Gastrocnemius medialis (tissue), 4 donors: ENCODE measurements at regions not wholly inside any gene's neighbourhood (a gene's known extent, or its start where the extent isn't known, plus 50 kb on each side); places are given as distances from the start of the nearest gene placed in this dataset.

ENCODE experiments used
- ATAC-seq, 2 donors: fragments of 150-250 bp; one replicate each; pipeline ENCODE4 v1.9.1; 2016
- DNase-seq, 2 donors: peaks; one replicate each; pipeline ENCODE4 v3.0.0-alpha.2; 2019
- H3K27ac ChIP-seq, 4 donors: fragments of 200-600 bp; sonication (generic); 1 replicate in 1 of 4; 2 replicates in 3 of 4; pipeline ENCODE4 v1.5.1; 2016 to 2018; ENCODE audit warnings: mild to moderate bottlenecking in 2 of 4, moderate library complexity in 1 of 4
- H3K27me3 ChIP-seq, 3 donors: fragments of 200-600 bp; sonication (generic) in 2 of 3; 1 replicate in 1 of 3; 2 replicates in 2 of 3; pipeline versions ENCODE4 v1.5.1 to v1.6.0; 2016 to 2019; ENCODE audit warnings: mild to moderate bottlenecking in 1 of 3, moderate library complexity in 1 of 3
- H3K36me3 ChIP-seq, 2 donors: fragments of 200-600 bp; sonication (generic) in 1 of 2; one replicate each; pipeline ENCODE4 v1.5.1; 2017 to 2018
- H3K4me1 ChIP-seq, 2 donors: fragments of 200-600 bp; sonication (generic) in 1 of 2; one replicate each; pipeline ENCODE4 v1.5.1; 2016 to 2017; ENCODE audit warnings: mild to moderate bottlenecking in 2 of 2
- H3K4me3 ChIP-seq, 4 donors: fragments of 200-600 bp; sonication (generic) in 3 of 4; 1 replicate in 1 of 4; 2 replicates in 3 of 4; pipeline ENCODE4 v1.5.1; 2016 to 2019; ENCODE audit warnings: mild to moderate bottlenecking in 2 of 4
- H3K9me3 ChIP-seq, 3 donors: fragments of 200-600 bp; sonication (generic) in 2 of 3; 1 replicate in 1 of 3; 2 replicates in 2 of 3; pipeline ENCODE4 v1.5.1; 2016 to 2019
- POLR2A ChIP-seq, 2 donors: fragments of 450-650 bp; IDR thresholded peaks; one replicate each; pipeline ENCODE4 v1.6.1; 2017; ENCODE audit warnings: antibody characterized with exemption in 2 of 2, mild to moderate bottlenecking in 2 of 2, moderate library complexity in 2 of 2
- in situ Hi-C, 4 donors: fragments of 200-750 bp; cut with MboI; loops; one replicate each; pipeline versions ENCODE4 v1.15.0 to v1.8.0; 2017; ENCODE audit warnings: low sequenced_read_pairs in 4 of 4
- intact Hi-C: fragments of 100-400 bp; cut with DNase I; formaldehyde crosslinking; loops from one replicate; pipeline ENCODE4 v1.15.1; 2023; ENCODE audit warnings: low total_unique reads
- TF ChIP-seq, protein P1 (sequence below), 5 experiments: fragments of 450-650 bp in 3 of 5; fragments of 200-600 bp in 2 of 5; sonication (generic) in 2 of 5; IDR thresholded peaks in 4 of 5; conservative IDR thresholded peaks in 1 of 5; 1 replicate in 4 of 5; 2 replicates in 1 of 5; pipeline ENCODE4 v1.5.1; 2016 to 2019; ENCODE audit warnings: antibody characterized with exemption in 5 of 5, mild to moderate bottlenecking in 3 of 5, moderate library complexity in 3 of 5

DNA sequence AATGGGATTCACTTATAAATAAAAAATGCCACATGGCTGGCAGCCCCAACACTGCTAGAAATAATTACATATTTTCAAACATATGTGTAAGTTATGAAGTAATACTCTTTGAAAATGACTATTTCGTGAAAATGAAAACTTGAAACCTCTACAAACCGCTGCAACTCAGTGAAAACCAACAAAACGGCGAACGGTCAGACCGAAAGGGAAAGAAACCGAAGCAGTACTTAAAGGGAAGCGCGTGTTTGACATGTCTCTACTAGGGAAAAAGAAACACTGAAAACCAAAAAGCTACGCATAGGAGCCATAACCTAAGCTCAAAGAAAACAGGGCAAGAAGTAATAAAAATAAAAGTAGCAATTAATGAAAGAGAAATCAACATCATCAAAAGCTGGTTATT is 121.0 kb upstream of the GGTLC1 start:
- H3K27me3 ChIP-seq: no peaks in the 10 kb centered on the region
- H3K27ac ChIP-seq: no peak overlapping the region
- no peaks in the 10 kb centered on the region for H3K4me1 ChIP-seq
- H3K4me3 ChIP-seq: no peak overlapping the region
- ATAC-seq: no peak
- DNase-seq: no peak
- intact Hi-C loops (no loop called here), in situ Hi-C loops (no loop called here)
- H3K9me3 ChIP-seq: no peaks in the 10 kb centered on the region
- no peaks in the 10 kb centered on the region for H3K36me3 ChIP-seq
- TF ChIP-seq POLR2A (IDR thresholded peaks at IDR 0.05): no peak
- TF ChIP-seq, protein P1, sequence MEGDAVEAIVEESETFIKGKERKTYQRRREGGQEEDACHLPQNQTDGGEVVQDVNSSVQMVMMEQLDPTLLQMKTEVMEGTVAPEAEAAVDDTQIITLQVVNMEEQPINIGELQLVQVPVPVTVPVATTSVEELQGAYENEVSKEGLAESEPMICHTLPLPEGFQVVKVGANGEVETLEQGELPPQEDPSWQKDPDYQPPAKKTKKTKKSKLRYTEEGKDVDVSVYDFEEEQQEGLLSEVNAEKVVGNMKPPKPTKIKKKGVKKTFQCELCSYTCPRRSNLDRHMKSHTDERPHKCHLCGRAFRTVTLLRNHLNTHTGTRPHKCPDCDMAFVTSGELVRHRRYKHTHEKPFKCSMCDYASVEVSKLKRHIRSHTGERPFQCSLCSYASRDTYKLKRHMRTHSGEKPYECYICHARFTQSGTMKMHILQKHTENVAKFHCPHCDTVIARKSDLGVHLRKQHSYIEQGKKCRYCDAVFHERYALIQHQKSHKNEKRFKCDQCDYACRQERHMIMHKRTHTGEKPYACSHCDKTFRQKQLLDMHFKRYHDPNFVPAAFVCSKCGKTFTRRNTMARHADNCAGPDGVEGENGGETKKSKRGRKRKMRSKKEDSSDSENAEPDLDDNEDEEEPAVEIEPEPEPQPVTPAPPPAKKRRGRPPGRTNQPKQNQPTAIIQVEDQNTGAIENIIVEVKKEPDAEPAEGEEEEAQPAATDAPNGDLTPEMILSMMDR (IDR thresholded peaks at IDR 0.05 in 4 of 5, conservative IDR thresholded peaks at IDR 0.05 in 1 of 5): no peak

- intact Hi-C loops: no loop called here
- TF ChIP-seq POLR2A (IDR thresholded peaks at IDR 0.05): no peak
- TF ChIP-seq, protein P1 (IDR thresholded peaks at IDR 0.05 in 4 of 5, conservative IDR thresholded peaks at IDR 0.05 in 1 of 5): no peak
These were observed 120.4 kb upstream of the GGTLC1 start for GRCh38 chr20:24109008-24109407.

DNA sequence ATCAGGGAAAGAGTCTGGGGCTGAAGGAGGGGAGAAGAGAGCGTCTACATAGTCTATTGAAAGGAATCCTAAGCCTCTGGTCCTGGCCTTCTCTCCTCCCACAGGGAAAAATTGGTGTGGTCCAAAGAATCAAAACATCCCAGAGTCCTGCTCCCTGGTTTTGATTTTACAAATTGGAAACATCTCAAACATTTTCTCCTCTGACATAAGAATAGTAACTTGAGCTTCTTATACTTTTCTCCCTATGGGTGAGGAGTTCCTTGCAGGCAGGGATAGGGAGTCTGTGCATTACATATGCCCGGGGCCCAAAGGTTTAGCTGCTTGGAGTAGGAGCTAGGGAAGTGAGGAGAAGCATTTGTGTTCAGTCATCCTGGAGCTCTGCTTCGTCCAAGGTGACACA is 120.0 kb upstream of the GGTLC1 start:
- Histone ChIP-seq H3K9me3 (no peaks in the 10 kb centered on the region), H3K4me3 (no peak overlapping the region), H3K27me3 (no peaks in the 10 kb centered on the region), H3K4me1 (no peaks in the 10 kb centered on the region), H3K27ac (no peak overlapping the region), H3K36me3 (no peaks in the 10 kb centered on the region)
- in situ Hi-C loops (no loop called here), intact Hi-C loops (no loop called here)
- ATAC-seq (no peak), DNase-seq (no peak)
- TF ChIP-seq, protein P1 (IDR thresholded peaks at IDR 0.05 in 4 of 5, conservative IDR thresholded peaks at IDR 0.05 in 1 of 5): no peak
- no peak for TF ChIP-seq POLR2A (IDR thresholded peaks at IDR 0.05)

More at GRCh38 chr20:24109008-24109407, 120.4 kb upstream of the GGTLC1 start:
- Histone ChIP-seq H3K27ac (no peak overlapping the region), H3K4me3 (no peak overlapping the region), H3K36me3 (no peaks in the 10 kb centered on the region), H3K27me3 (no peaks in the 10 kb centered on the region), H3K9me3 (no peaks in the 10 kb centered on the region), H3K4me1 (no peaks in the 10 kb centered on the region)
- no peak for ATAC-seq
- in situ Hi-C loops: no loop called here
- no peak for DNase-seq

GRCh38 chr20:24106801-24107445 is 118.3 kb upstream of the GGTLC1 start:
- in situ Hi-C loops (no loop called here), intact Hi-C loops (no loop called here)
- no peaks in the 10 kb centered on the region for H3K9me3 ChIP-seq
- no peak overlapping the region for H3K27ac ChIP-seq
- ATAC-seq: no peak
- H3K4me3 ChIP-seq: no peak overlapping the region
- H3K36me3 ChIP-seq: no peaks in the 10 kb centered on the region
- no peaks in the 10 kb centered on the region for H3K4me1 ChIP-seq
- H3K27me3 ChIP-seq: no peaks in the 10 kb centered on the region
- no peak for TF ChIP-seq POLR2A (IDR thresholded peaks at IDR 0.05)
- TF ChIP-seq, protein P1 (IDR thresholded peaks at IDR 0.05 in 4 of 5, conservative IDR thresholded peaks at IDR 0.05 in 1 of 5): no peak
- DNase-seq: no peak
